PFSK-1 (cell line): ENCODE measurements at regions not wholly inside any gene's neighbourhood (a gene's known extent, or its start where the extent isn't known, plus 50 kb on each side); places are given as distances from the start of the nearest gene placed in this dataset.

Experiments
- FOXP2 ChIP-seq: optimal IDR thresholded peaks from 2 replicates; pipeline ENCODE3; 2011; ENCODE audit warnings: borderline replicate concordance, control low read depth, inconsistent platforms; ENCODE audit not compliant: insufficient read depth; ENCODE audit errors: extremely low read length, extremely low read depth
- POLR2AphosphoS5 ChIP-seq: IDR thresholded peaks from 2 replicates; pipeline ENCODE4 v1.6.1; 2012; ENCODE audit warnings: low read depth, mild to moderate bottlenecking, control low read depth, low read length, moderate library complexity
- REST ChIP-seq, 2 experiments: IDR thresholded peaks; 2 replicates each; pipeline versions ENCODE4 v1.6.1 to v1.8.0; 2011 to 2012; ENCODE audit warnings: low read depth in 2 of 2, low read length in 2 of 2, control low read depth in 1 of 2, inconsistent platforms in 1 of 2, mild to moderate bottlenecking in 1 of 2, moderate library complexity in 1 of 2; ENCODE audit not compliant: insufficient read depth in 1 of 2
- SIN3A ChIP-seq: IDR thresholded peaks from 2 replicates; pipeline ENCODE4 v1.6.1; 2012; ENCODE audit warnings: mild to moderate bottlenecking, low read length, moderate library complexity, borderline replicate concordance; ENCODE audit not compliant: insufficient read depth
- TAF1 ChIP-seq: IDR thresholded peaks from 2 replicates; pipeline ENCODE4 v1.6.1; 2012; ENCODE audit warnings: low read length, control low read depth, borderline replicate concordance; ENCODE audit not compliant: insufficient read depth

GRCh38 chr5:92147798-92148197 is 764.7 kb upstream of the ARRDC3 start:
- TF ChIP-seq POLR2AphosphoS5 = no peak
- no peak for TF ChIP-seq TAF1
- TF ChIP-seq SIN3A = no peak
- TF ChIP-seq FOXP2 = no peak
- TF ChIP-seq REST (IDR thresholded peaks at IDR 0.05; ENCODE audit: insufficient read depth in 1 of 2, low read depth in 2 of 2, low read length in 2 of 2) = no peak
